Fibroblast of skin of abdomen (primary cell): ENCODE measurements at regions not wholly inside any gene's neighbourhood (a gene's known extent, or its start where the extent isn't known, plus 50 kb on each side); places are given as distances from the start of the nearest gene placed in this dataset.
"Not testable (repeated sequence)": the region's sequence is repeated elsewhere in the genome, so short reads cannot be mapped to it uniquely, and the experiment has no call there.

ENCODE experiments used
- DNase-seq: peaks from one replicate; pipeline ENCODE4 v3.0.0-alpha.2; 2013

DNA sequence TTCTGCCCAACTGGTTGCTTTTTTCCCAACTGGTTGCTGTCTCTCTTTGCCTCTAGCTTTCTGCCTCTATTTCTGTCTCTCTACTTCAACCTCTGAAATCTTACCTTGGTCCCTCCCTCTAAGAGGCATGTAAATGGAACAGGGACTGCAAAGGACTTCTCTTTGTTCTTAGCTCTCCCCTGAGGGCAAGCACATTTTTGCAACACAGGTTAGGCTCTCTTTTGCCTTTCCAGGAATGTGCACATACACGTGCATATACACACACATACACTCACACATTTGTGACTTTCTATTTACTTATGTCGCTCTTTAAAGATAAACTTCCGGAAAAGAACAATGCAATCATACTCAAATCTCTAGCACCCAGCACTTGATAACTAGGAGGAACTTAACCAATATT lies 262.6 kb upstream of the DDX18 start:
- DNase-seq, result no peak

DNA sequence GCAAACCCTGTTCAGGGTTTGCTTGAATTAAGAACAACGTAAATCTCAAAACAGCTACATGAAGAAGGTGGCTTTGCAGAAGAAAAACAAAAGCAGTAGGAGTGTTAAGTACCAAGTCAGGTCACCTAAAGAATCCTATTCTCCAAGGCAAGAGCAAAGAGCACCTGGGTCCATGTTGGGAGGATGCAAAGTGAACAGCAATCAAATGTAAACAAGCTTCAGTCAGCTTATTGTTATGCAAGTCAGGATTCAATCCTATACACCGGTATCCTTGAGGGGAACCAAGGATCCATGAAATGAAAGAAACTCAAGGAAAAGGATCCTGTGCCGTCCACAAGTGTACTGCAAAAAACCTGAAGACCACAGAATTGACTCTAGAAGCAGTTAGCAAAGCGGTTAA lies 261.0 kb upstream of the DDX18 start:
- DNase-seq, result no peak

DNA sequence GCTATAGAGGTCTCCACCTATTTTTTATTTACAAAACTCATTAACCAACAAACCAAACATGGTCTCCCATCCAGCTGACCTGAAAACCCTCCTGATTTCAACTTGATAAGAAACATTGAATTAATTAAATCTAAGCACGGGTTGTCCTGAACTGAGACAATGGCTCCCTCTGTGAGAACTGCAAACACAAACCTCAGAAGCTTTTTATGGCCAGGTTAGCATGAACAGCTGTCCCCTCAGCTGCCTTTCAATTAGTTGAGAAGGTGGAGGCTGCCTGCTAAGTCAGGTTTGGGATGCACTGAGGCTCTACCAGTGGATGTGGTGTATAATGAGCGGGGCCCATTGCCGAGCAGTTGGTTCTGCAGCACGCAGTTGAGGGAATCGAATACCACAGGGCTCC lies 258.5 kb upstream of the DDX18 start:
- no peak for DNase-seq

DNA sequence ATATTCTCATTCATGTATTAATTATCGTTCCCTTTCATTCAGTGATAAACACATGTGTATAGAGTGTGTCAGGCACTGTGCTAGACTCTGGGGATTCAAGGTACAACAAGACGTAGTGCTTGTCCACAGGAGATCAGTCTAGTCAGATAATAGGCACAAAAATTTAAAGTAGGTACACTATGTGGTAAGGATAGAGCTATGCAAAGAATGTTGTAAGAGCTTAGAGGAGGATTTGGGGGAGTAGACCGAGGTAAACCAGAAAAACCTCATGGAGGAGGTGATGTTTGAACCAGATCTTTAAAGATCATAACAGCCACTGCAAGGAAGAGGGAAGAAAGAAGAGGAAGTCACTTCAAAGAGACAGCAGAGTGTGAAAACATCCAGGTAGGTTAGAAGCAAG lies 256.9 kb upstream of the DDX18 start:
- DNase-seq, result no peak

DNA sequence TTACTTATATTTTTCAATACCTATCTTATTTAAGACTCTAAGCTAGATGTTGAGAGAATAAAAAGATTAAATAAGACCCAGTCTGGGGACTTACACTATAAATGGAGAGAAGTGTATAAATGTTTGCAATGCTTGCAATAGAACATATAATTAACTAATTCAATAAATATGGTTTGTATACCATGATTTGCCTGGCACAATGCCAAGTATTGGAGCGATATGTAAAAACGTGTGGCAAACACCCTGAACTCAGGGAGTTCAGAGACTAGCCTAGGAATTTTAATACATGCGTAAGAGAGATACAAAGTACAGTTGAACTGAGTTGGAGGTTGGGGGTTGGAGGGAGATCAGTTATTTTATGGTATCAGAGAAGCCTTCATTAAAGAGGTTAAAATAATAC lies 251.8 kb upstream of the DDX18 start:
- no peak for DNase-seq

DNA sequence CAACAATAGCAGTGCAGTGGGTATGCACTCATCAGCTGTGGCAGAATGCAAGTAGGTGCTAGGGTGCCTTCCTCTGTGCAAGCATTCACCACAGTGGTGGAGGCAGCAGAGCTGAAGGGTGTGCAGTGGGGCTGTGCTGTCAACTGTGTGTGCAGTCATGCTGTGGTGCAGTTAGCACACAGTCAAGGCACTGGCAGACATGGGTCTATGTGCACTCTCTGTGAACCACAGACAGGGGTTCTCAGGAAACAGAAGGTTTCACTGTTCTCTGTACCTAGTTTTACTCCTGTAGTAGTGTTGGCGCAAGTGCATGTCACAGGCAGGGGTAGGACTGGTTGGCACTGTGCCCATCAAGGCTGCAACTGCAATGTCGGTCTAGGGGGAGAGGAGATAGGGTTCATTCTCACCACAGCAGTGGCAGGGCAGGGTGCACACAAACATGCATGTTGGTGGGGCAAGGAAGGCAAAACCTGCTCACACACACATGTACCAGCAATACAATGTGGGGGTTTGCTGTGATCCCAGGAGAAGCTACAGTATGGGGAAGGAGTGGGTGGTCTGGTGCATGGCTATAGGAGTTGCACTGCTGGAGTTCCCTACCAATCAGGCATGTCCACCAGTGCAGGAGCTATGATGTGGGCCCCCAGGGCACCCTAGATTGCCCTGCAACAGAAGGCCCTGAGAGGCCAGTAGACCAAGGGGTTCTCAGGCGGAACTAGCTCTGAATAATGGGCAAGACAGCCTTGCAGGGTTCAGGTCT lies 242.7 kb upstream of the DDX18 start:
- no peak for DNase-seq

DNA sequence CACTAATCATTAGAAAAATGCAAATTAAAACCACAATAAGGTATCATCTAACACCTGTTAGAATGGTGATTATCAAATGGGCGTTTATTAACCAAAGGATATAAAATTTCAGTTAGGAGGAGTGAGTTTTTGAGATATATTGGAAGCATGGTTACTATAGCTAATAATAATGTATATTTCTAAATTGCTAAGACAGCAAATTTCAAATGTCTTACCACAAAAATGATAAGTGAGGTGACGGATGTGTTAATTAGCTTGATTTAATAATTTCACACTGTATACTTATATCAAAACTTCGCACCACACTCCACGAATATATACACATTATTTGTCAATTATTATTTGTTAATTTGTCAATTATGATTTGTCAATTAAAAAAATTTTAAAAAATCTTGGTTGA lies 227.2 kb upstream of the DDX18 start:
- DNase-seq, result no peak

DNA sequence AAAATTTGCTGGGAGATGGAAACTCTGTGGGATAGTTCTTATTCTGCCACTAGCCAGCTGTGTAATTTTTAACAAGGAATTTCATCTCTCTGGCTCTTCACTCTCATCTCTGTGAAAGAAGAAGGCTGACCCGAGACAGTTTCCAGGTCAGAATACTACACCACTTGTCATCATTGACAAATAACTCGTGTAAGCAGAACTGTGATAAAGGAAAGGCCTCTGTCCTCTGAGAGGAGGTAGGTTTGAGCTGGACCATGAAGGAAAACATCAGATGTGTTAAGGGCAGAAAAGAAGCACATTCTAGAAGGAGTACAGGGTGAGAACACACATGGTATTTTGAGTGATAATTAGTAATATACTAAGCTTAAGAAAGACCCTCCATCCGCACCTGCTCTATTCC lies 211.4 kb upstream of the DDX18 start:
- DNase-seq, result no peak

DNA sequence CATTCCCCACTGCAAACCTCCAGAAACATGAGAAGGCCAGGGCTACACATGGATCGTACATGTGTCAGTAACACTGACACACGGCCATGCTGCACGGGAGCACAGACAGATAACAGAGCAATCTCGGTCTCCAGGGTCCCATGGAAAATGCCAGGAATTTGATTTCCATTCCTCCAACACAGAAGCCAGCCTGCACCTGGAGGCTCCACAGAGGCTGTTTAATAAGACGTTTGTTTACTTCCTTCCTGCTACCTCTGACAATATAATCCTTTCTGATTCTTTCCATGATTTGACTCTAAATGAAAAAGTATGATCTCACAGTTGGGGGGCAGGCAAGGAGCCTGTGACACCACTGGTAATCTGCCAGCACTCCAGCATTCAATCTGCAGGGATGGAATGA lies 210.9 kb upstream of the DDX18 start:
- DNase-seq, result no peak

DNA sequence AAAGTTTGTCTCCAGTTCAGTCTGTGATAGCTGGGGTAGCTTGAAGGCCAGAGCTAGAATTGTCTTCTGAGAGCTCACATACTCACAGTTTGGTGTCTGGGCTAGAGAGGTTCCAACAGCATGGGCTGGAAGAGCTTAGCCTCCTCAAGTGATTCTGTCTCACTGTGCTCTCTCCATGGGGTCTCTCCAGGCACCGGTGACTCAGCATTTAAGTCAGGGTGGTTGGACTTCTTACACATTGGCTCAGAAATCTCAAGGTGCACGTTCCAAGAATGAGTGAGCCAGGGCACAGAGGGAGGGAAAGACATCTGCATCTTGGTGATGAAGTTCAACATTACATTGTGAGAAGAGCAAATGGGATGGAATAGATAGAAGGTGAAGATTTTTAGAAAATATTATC lies 207.3 kb upstream of the DDX18 start:
- DNase-seq, result no peak

DNA sequence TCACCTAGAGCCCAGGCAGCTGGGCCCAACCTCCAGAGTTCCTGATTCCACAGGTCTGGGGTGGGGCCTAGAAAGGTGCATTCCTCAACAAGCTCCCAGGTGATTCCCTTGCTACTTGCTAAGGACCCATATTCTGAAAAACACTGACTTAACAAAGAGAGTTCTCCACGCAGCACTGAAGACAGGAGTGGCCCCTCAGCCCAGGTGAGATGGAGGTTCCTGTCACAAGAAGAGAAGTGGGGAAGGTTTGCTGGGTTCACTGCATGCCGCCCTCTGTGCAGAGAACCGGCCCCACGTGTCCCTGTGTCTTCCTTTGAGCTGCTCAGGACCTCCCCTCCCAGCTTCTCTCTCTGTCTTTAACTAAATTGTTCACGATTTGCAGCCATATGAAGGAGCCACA lies 201.4 kb upstream of the DDX18 start:
- DNase-seq, result no peak

DNA sequence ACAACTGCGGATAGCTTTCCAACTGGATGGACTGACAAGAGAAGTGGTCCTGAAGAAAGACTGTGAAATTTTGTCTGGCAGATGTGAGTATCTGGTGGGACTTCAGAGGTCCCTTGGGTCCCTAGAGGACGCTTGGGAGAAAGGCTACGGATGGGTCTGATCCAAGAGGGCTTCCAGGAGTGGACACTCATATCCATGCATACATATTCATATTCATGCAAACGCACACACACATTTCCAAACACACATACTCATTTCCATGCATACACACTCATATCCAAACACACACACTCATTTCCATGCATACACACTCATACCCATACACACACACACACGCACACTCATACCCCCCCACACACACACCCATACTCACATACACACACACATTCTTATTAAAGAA lies 200.2 kb upstream of the DDX18 start:
- DNase-seq, result no peak

DNA sequence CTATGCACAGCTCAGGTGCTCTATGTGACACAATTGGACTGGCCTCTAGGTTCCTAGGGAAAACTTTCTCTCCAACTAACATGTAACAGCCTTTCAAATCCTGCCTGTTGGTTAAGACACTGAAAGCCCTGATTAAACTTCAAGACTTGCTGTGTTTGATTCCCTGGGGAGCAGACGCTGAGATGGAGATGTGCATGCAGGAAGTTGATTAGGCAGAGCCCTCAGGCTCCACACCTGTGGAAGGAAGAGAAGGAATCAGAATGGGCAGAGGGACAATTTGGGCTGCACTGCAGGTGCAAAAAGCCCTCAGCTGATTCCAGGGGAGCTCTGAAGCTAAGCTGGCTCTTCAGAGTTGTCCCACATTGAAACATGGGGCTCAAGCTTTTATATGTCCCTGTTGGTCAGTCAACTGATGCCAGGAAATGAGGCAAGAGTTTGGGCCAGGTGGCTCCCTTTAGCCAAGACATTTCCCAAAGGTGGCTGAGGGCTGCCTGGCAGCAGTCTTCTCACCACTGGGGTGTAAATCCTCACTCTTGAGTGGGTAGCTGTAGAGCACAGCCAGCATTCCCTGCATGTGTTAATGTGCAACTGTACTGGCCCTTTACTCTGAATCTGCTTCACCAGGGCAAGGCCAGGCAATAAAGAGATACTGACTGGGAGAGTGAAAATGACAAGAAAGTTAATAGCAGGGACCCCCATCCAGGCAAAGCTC lies 199.5 kb upstream of the DDX18 start:
- no peak for DNase-seq

DNA sequence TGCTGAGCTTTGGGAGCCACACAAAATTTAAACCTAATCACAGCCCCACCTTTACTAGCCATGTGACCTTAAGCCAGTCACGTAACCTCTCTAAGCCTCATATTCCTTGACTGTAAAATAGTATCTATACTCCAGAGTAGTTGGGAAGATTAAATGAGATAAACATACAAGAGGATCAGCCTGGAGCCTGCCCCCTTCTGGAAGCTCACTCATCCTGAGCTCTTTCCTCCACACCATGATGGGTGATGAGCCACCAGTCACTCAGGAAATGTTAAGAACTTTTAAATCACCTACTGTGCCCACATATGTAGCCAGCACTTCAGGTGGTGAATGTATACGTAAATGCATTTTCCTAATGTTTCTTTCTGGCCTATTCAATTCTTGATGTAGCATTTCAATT lies 195.9 kb upstream of the DDX18 start:
- no peak for DNase-seq

DNA sequence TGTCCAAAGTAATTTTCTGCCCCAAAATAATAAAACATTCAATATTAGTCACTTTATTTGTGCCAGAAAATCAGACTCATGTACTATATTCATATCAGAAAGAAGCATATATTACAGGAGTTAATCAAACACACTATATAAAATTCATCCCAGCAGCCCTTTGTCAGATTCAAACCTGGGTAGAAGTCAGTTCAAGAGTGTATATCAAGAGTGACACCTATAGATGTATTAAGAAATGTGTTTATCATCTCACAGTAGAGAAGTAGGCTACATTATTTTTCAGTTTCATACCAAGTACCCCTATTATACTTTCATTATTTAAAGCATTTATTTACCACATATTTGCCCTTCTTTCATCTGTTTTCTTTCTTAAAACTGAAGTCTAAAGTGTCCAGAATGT lies 193.2 kb upstream of the DDX18 start:
- no peak for DNase-seq

DNA sequence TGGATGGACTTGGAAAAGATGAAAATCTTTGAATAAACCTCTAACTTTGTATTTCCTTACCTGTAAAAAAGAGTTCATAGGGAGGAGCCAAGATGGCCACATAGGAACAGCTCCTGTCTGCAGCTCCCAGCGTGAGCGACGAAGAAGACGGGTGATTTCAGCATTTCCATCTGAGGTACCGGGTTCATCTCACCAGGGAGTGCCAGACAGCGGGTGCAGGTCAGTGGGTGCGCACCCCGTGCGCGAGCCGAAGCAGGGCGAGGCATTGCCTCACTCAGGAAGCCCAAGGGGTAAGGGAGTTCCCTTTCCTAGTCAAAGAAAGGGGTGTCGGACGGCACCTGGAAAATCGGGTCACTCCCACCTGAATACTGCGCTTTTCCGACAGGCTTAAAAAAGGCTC lies 191.3 kb upstream of the DDX18 start:
- DNase-seq, result not testable (repeated sequence)

DNA sequence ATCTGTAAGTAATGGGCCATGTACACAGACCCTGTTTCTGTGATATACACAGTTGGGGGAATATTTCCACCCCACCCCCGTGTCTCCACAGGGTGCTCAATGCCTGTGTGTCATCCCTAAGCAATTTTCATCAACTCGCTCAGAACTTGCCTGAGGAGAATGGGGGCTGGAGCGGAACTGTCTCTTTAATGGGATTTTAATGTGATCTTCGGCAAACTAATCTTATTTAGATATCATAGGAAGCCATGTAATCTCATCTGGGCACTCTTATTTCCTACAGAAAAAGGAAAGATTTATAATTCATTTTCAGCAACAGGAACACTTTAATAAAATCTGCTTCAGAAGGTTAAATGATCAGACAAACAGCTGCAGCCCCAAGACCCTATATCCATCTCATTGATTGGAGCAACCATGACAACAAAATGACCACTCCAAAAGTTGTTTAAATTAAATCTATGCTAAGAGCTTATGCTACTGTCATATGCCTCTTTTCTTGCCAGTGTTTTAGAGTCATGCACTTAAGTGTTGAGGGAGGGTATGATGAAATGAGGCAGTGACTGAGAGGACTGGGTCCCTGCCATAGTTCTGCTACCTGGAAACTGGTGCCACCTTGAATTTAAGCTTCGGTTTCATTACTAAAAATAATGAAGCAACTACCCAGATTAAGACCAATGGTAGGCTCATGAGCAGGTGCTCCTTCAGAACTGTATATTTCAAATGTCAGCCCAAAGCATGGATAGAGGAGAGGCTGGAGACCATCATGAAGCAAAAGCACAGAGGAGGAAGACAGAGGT lies 183.1 kb upstream of the DDX18 start:
- no peak for DNase-seq

DNA sequence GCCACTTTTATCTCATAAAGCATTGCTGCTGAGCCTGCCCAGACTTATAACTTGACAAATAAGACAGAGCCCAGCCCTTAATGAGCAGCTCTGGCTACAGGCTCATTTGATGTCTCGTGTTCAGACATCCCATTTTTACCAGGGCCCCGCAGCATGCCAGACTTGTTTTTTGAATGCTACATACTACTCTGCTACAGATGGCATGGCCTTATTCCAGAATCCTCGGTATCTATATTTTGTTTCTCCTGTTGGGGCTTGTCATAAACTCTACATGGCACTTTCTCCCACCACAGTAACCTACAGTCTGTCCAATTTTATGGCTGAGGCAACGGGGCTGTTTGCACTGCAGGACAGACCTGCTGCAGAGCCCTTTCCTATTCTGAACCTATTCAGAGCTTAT lies 179.0 kb upstream of the DDX18 start:
- DNase-seq, result no peak

DNA sequence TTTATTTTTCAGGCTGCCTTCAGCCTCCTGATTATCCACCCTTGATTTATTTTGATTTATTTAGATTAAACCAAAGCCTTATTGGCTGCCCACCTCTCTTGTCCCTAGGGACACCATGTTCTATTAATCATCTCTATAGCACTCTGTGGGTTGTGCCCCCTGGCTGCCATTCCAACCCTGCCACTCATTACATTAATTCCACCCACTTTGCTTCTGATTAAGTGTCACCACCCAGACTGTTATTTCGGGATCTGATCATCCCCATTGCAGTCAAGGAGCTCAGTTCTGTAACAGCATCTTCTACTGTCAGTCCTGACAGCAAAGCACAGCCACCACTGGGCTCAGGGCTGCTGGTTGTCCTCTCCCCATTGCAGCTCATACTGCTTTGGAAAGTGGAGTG lies 175.1 kb upstream of the DDX18 start:
- DNase-seq, result no peak

DNA sequence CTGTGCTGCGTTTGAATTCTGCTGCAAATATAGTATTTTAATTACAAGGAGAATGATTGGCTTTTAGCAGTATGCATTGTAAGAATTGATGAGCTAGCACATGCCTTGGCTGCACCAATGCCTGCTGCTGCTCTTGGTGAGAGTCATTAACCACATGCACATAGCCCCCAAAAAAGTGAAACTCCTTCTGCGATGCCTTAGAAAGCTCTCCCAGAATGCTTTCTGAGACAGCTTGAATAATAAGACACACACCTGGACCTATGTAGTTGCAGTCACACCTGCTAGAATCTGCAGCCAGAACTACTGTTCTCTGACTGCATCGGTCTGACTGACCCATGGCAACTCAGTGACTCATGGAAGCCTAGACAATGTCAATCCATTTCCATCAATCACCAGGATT lies 170.1 kb upstream of the DDX18 start:
- no peak for DNase-seq

DNA sequence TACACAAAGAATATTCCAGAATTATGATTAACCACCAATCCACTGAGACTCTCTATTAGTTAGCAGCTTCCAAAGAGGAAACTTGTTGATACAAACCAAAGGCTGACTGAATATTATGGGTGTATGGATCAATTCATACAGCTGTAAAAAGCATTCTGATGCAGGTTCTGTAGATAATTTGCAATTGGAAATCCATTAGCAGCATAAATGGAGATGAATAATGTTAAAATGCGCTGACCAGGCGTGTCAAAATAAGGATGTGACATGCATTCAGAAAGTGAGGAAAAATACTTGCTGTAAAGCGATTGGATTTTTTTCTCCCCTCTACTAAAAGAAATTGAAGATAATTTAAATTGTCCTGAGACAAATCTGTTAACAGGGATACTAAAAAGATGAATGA lies 169.0 kb upstream of the DDX18 start:
- DNase-seq, result no peak

DNA sequence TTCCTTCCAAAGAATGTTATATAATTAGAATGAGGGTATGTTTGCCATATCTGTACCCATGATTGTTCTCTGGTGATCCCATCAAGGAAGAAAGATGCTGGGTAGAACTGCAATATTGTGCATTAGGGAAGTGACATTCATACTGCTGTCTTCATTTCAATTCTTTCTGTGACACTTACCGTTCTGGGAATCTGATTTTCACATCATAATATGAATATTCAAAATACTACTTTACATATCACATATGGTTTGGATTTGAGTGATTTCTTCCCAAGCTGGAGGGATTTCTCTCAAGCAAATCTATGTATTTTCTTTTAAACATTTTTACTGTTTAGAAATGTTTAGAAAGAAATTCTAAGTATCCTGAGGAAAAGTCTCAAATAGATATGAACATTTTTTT lies 168.4 kb upstream of the DDX18 start:
- DNase-seq, result no peak

DNA sequence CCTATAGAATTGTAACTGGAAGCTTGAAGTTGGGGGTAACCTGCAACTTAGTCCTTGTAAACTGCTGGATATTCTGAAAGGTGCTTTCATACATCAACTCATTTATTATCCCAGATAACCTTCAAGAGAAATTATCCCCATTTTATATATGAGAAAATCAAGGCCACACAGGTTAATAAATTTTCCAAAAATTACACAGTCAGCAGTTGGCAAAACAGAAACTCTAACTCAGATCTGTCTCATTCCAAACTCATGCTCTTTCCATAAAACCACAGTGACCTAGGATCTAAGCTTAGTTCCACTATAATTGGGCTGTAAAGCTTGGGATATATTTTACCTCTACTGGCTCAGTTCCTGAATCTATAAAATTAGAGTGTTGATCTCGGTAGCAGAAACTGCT lies 167.6 kb upstream of the DDX18 start:
- DNase-seq, result no peak

DNA sequence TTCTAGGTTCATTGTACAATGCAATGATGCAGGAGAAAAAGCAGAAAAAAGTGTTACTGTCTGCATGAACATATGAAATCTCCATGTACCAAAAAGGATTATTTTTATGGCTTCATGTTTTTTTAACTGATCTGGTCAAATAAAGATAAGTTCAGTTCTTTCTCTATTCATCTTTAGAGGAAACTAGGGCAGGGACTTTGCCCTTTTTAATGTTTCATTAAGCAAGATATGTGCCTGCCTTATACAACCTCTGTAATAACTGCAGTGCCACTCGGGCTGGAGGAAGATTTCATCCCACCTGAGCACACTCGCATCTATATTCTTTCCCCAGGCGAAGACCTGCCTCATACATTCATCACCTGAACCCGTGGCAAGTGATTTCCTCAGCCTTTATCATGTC lies 157.9 kb upstream of the DDX18 start:
- DNase-seq, result no peak
